SJSA1 (cell line): ENCODE measurements at regions not wholly inside any gene's neighbourhood (a gene's known extent, or its start where the extent isn't known, plus 50 kb on each side); places are given as distances from the start of the nearest gene placed in this dataset.

Experiments used
- DNase-seq, 2 experiments: peaks; one replicate each; pipeline ENCODE4 v3.0.0-alpha.2; 2015 to 2020; ENCODE audit warnings: low spot score in 2 of 2, low read depth in 1 of 2
- H3K27ac ChIP-seq: fragments of 250-450 bp; sonication (Bioruptor Pico); 2 replicates; pipeline ENCODE4 v1.5.1; 2020; ENCODE audit warnings: mild to moderate bottlenecking, moderate library complexity
- H3K27me3 ChIP-seq: fragments of 250-450 bp; sonication (Bioruptor Pico); replicated peaks from 2 replicates; pipeline ENCODE4 v1.5.1; 2020; ENCODE audit warnings: mild to moderate bottlenecking, moderate library complexity
- H3K36me3 ChIP-seq: fragments of 250-450 bp; sonication (Bioruptor Pico); 2 replicates; pipeline ENCODE4 v1.5.1; 2020; ENCODE audit warnings: mild to moderate bottlenecking
- H3K4me1 ChIP-seq: fragments of 250-450 bp; sonication (Bioruptor Pico); replicated peaks from 2 replicates; pipeline ENCODE4 v1.6.1; 2021; ENCODE audit warnings: mild to moderate bottlenecking
- H3K4me3 ChIP-seq: fragments of 250-450 bp; sonication (Bioruptor Pico); 2 replicates; pipeline ENCODE4 v1.5.1; 2020; ENCODE audit warnings: mild to moderate bottlenecking
- H3K9me3 ChIP-seq: fragments of 250-450 bp; sonication (Bioruptor Pico); replicated peaks from 2 replicates; pipeline ENCODE4 v1.5.1; 2020; ENCODE audit warnings: mild to moderate bottlenecking

DNA sequence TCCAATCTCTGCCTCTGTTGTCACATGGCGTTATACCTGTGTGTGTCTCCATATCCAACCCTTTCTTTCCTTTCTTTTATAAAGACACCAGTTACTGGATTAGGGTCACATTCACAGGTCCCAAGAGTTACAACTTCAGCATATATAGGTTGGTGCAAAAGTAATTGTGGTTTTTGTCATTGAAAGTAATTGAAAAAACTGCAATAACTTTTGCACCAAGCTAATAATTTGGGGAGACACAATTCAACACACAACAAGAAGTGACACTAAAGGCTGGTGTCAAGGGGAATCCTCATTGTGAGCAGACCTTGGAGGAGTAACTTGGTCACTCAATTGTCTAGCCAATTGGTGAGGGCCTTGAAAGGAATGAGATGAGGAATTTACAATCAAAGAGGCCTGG is 1366.1 kb downstream of the PCDH9 start:
- no peak for DNase-seq
- Histone ChIP-seq H3K27ac (no peak overlapping the region), H3K27me3 (no peaks in the 10 kb centered on the region), H3K4me1 (no peaks in the 10 kb centered on the region), H3K36me3 (no peaks in the 10 kb centered on the region), H3K9me3 (no peaks in the 10 kb centered on the region), H3K4me3 (no peak overlapping the region)

DNA sequence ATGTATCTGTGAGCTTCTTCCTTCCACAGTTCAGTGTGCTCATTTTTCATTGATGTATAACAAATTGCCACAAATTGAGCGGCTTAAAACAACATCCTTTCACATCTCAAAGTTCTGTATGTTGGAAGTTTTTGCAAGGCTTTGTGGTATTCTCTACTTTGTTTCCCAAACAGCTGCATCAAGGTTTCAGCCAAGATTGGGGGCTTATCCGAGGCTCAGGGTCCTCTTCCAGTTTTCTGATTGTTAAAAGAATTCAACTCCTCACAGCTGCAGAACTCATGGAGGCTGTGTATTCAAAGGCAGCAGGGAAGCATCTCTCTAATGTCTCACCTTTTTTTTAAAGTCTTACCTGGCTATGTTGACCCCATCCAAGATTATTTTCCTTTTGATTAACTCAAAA is 1369.8 kb downstream of the PCDH9 start:
- H3K27me3 ChIP-seq: no peaks in the 10 kb centered on the region
- no peaks in the 10 kb centered on the region for H3K36me3 ChIP-seq
- H3K4me3 ChIP-seq: no peak overlapping the region
- no peak for DNase-seq
- H3K27ac ChIP-seq: no peak overlapping the region
- no peaks in the 10 kb centered on the region for H3K4me1 ChIP-seq
- H3K9me3 ChIP-seq: no peaks in the 10 kb centered on the region

DNA sequence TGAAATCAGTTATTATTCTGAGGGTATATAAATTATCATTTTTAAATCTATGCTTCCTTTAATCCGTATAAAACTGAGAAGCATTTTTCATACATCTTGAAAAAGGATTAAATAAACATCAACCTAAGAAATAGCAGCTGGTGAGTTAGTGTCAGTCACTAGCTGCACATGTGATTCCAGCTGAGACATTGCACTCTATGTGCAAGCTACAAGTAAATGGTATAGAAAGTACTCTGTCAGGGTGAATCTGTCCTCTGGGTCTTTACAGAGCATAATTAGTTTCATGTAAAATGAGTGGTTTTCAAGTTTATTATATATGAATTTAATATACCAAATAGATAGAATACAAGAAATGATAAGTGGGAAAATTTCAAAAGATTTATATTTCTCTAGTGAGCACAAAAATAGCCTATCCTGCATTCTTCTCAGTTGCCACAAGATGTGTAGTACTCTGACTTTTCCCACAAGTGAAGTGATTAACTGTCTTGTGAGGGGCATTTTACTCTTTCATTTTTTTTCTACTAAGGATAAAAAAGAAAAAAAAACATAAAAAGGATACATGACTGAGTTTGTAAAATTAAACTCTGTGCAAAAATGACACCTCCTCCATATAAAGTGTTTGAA is 1372.1 kb downstream of the PCDH9 start:
- H3K27ac ChIP-seq: no peak overlapping the region
- H3K36me3 ChIP-seq: no peaks in the 10 kb centered on the region
- H3K9me3 ChIP-seq: no peaks in the 10 kb centered on the region
- H3K27me3 ChIP-seq: no peaks in the 10 kb centered on the region
- no peaks in the 10 kb centered on the region for H3K4me1 ChIP-seq
- DNase-seq: no peak
- no peak overlapping the region for H3K4me3 ChIP-seq

DNA sequence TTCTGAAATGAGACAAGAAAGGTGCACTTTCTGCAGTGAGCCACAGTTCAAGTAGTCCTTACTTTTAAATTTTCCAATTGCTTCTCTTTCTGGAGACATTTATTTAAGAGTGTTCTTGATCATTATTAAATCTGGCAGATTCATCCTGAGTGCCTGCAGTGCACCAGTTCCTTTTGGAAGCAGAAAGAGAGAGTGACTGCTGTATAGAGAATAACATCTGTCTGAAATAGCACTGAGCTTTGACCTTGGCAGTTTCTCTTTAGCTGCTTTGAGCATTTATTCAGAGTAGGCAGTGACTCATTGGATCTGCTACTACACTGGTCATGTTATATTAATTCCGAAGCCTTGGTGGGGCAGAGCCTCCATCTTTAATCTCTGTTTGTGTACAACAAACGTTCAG is 1373.7 kb downstream of the PCDH9 start:
- no peaks in the 10 kb centered on the region for H3K9me3 ChIP-seq
- H3K27ac ChIP-seq: no peak overlapping the region
- no peak overlapping the region for H3K4me3 ChIP-seq
- no peaks in the 10 kb centered on the region for H3K4me1 ChIP-seq
- no peaks in the 10 kb centered on the region for H3K27me3 ChIP-seq
- no peaks in the 10 kb centered on the region for H3K36me3 ChIP-seq
- DNase-seq: no peak

DNA sequence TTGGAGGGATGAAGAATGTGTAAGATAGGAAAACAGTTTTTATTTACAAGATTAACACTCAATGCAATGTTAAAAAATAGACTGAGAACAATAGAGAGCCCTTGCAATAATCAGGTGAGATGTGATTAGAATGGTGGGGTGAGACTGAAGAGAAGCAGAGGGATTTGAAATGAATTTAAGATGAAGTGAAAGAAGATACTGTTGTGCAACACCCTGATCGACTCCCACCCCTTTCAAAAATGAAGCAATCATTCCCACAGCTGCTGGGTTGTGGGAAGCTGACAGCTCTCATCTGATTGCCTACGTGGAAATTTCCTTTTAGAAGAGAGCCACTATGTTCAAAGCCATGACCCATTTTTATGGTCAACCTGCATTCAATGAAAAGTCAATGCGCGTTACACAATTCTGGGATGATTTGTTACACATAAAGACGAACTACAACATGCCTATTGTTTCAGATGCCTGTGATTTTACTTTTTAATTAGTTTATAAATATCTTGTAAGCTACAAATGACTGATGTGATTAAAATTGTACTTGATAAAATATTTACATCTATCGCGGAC is 1374.8 kb downstream of the PCDH9 start:
- H3K4me1 ChIP-seq: no peaks in the 10 kb centered on the region
- no peaks in the 10 kb centered on the region for H3K9me3 ChIP-seq
- H3K36me3 ChIP-seq: no peaks in the 10 kb centered on the region
- no peak overlapping the region for H3K4me3 ChIP-seq
- no peak for DNase-seq
- no peak overlapping the region for H3K27ac ChIP-seq
- no peaks in the 10 kb centered on the region for H3K27me3 ChIP-seq

DNA sequence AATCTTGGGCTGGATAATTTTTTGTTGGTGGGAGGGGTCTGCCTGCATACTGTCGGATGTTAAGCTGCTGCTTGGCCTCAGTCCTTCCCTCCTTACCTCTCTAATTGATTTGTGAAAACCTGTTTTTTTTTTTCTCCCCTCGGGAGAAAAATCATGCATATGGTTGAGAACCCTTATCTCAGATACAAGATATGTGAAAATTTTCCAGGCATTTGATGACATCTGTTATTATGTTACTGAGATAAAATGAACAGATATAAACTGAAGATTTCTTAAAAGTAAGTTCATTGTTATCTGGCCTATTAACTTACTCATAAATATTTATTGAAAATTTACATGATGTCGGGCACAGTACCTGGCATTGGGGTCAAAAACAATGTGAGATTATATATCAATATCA is 1375.7 kb downstream of the PCDH9 start:
- no peak overlapping the region for H3K27ac ChIP-seq
- no peak for DNase-seq
- no peak overlapping the region for H3K4me3 ChIP-seq
- H3K27me3 ChIP-seq: no peaks in the 10 kb centered on the region
- no peaks in the 10 kb centered on the region for H3K9me3 ChIP-seq
- no peaks in the 10 kb centered on the region for H3K36me3 ChIP-seq
- no peaks in the 10 kb centered on the region for H3K4me1 ChIP-seq

DNA sequence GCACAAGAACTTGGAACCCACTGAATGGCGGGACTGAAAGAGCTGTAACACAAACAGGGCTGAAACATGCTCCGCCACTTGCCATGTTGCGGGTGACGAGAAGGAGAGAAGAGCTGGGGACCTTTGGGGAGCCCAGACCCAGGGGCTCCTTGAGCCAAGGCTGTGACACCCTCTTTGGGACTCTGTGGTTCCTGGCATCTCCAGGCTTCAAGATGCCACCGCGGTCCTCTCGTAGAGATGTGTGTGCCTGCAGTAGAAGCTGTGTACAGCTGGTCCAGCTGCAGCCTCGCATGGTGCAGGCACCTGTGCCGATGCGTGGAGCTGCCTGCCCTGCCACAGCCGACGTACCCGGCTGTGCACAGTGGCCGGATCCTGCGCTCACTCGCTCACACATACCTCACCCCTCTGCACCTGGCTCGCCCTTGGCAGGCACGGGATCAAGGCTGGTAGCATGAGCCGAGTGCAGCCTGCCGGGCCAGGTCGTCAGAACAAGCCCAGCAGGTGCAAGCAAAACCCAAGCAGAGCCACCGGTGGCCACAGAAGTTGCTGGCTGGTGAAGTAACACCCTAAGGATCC is 1385.8 kb downstream of the PCDH9 start:
- DNase-seq: no peak
- H3K36me3 ChIP-seq: no peaks in the 10 kb centered on the region
- H3K27me3 ChIP-seq: no peaks in the 10 kb centered on the region
- no peak overlapping the region for H3K27ac ChIP-seq
- no peaks in the 10 kb centered on the region for H3K9me3 ChIP-seq
- no peaks in the 10 kb centered on the region for H3K4me1 ChIP-seq
- no peak overlapping the region for H3K4me3 ChIP-seq

DNA sequence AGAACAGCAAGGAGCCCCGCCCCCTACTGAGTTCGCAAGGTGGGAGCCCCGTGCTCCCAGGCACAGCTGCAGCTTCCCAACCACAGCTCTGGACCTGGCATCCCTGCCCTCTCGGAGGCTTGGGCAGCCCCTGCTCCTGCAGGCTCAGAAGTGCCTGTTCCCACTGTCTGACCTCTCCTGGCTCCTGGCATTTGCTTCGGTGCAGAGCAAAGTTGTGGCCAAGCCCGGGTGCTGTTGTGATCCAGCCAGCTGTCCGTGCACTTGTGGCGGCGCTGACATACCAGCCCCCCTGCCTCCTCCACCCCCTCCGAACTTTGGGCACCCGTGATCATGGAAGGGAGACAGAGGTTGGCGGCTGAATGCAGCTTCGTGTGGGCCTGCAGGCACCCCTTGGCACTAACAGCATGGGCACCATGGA is 1386.8 kb downstream of the PCDH9 start:
- Histone ChIP-seq H3K27me3 (no peaks in the 10 kb centered on the region), H3K4me1 (no peaks in the 10 kb centered on the region), H3K9me3 (no peaks in the 10 kb centered on the region), H3K4me3 (no peak overlapping the region), H3K27ac (no peak overlapping the region), H3K36me3 (no peaks in the 10 kb centered on the region)
- DNase-seq: no peak

DNA sequence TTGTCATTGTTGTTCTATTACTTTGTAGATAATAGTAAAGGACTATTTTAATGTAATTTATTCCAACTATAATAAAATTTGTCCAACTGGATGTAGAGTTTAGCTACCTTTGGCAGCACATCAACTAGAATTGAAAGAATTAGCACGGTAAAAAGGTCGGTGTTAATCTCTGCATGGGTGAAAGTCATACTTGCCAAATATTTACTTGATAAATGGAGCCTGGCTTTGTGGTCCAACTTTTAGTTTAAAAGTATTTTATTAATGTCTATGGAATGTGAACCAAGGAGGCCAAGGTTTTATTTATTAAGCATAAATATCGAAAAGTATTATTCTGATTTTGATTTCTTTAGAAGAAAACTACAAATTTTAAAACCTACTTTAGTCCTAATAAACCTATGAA is 1389.0 kb downstream of the PCDH9 start:
- Histone ChIP-seq H3K4me3 (no peak overlapping the region), H3K36me3 (no peaks in the 10 kb centered on the region), H3K4me1 (no peaks in the 10 kb centered on the region), H3K9me3 (no peaks in the 10 kb centered on the region), H3K27me3 (no peaks in the 10 kb centered on the region), H3K27ac (no peak overlapping the region)
- no peak for DNase-seq

DNA sequence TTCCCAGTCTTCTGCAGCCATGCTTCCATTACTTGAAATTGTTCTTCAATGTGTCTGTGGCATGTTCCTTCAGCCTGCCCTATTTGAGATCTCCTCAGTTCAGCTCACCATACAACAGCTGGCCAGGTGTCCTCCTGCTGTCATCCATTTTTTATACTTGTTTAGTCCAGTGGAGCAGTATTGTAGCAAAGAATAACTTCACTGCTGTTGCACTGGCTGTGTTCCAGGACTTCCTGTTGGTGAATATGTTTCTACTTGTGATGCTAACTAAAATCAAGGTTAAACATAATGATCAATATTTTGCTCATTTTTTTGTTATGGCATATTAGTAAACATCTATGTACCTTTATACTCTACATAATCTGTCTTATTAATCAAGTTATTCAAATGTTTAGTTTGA is 1394.1 kb downstream of the PCDH9 start:
- Histone ChIP-seq H3K4me1 (no peaks in the 10 kb centered on the region), H3K27me3 (no peaks in the 10 kb centered on the region), H3K9me3 (no peaks in the 10 kb centered on the region), H3K4me3 (no peak overlapping the region), H3K36me3 (no peaks in the 10 kb centered on the region), H3K27ac (no peak overlapping the region)
- DNase-seq: no peak

DNA sequence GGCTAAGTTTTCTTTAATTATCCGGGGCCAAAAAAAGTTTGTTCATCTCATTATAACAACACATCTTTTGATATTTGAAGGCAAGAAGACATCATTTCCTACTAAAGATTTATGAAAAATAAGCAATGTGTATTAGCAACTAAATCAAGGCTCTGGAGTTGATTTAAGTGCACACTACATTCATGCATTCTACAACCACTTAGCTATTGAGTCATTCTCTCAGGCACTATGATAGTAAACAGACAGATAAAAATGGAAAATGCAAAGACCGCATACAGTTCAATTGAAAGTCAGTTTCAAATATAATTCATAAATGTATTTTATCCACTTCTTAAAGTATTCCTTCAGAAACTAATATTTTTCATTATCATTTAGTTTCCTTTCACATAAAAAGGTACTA is 1395.2 kb downstream of the PCDH9 start:
- H3K27ac ChIP-seq: no peak overlapping the region
- H3K36me3 ChIP-seq: no peaks in the 10 kb centered on the region
- no peaks in the 10 kb centered on the region for H3K9me3 ChIP-seq
- H3K27me3 ChIP-seq: no peaks in the 10 kb centered on the region
- H3K4me1 ChIP-seq: no peaks in the 10 kb centered on the region
- DNase-seq: no peak
- no peak overlapping the region for H3K4me3 ChIP-seq

DNA sequence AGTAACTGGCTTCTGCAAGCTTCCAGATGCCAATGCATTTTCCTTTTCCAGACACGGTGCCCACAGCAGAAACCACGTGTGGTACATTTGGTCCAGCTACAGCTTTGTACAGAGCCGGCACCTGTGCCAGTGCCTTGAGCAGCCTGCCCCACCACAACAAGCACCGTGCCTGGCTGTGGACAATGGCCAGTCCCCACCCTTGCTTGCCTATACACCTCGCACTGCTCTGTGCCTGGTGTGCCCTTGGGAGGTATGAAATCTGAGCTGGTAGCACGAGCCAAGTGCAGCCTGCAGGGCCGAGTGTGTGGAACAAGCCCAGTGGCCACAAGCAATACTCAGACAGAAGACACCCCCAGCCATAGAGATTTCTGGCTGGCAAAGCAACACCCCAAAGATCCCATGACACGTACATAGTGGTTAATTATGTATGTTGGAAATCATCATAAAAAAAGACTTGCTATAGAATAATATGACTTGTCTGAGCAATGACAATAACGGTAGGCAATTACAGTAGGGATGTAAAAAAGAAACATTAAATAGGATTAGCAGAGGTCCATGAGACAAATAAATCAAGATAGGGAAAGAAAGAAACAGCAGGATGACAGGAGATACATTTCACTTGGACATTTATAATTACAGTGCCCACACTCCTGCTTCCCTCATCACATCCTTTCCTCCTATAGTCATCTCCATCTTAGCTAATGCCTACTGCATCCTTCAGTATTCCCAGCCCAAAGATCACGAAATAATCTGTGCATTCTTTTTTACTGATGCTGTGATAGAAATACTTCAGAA is 1399.5 kb downstream of the PCDH9 start:
- Histone ChIP-seq H3K4me1 (no peaks in the 10 kb centered on the region), H3K27me3 (no peaks in the 10 kb centered on the region), H3K27ac (no peak overlapping the region), H3K36me3 (no peaks in the 10 kb centered on the region), H3K4me3 (no peak overlapping the region), H3K9me3 (no peaks in the 10 kb centered on the region)
- DNase-seq: no peak

DNA sequence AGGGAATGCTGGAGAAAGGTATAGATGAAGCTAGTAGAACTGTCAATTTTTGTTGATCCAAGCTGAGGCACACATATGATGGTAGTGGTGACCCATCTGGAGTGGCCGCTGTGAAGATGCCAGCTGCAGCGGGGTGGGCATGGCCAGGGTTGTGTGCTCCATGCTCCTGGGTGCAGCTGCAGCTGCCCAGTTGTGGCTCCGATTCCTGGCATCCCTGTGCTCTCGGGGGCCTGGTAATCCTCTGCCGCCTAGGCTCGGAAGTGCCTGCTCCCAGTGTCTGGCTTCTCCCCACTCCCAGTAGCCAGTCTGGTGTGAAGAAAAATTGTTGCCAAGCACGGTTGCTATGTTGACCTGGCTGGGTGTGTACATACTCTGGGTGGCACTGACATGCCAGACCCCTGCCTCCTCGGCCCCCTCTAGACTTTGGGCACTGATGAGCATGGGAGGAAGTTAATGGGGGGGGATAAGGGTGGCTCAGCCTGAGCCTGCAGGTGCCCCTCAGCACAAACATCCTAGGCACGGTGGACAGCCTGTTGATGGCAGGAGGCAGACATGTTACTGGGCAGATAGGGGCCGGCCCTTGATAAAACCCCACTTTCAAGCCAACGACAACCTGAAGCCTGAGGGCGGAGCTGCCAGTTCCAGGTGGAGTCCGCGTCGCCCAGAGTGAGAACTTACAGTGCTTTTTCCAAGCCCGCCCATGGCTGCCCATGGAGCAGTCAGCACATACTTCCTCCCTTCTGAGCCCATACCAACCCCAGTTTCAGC is 1400.7 kb downstream of the PCDH9 start:
- no peaks in the 10 kb centered on the region for H3K4me1 ChIP-seq
- H3K27ac ChIP-seq: no peak overlapping the region
- no peak for DNase-seq
- H3K4me3 ChIP-seq: no peak overlapping the region
- H3K9me3 ChIP-seq: no peaks in the 10 kb centered on the region
- H3K36me3 ChIP-seq: no peaks in the 10 kb centered on the region
- no peaks in the 10 kb centered on the region for H3K27me3 ChIP-seq

DNA sequence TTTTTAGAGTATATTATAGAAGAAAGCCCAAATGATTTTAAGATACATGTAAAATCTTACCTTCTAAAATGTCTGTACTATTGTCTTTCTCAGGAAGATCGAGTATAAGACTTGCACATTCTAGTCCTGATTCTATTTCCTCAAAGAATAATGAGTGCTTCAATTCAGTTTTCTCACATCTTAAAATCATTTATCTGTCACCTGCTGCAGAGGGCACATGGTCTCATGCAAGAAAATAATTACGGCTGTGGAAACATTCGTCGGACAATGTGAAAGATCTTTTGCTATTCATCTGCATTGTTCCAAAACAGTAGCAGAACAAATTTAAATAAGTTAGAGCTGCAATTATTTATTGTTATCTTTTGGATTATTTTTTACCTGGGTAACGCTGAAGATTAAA is 1403.5 kb downstream of the PCDH9 start:
- Histone ChIP-seq H3K4me1 (no peaks in the 10 kb centered on the region), H3K9me3 (no peaks in the 10 kb centered on the region), H3K4me3 (no peak overlapping the region), H3K36me3 (no peaks in the 10 kb centered on the region), H3K27me3 (no peaks in the 10 kb centered on the region), H3K27ac (no peak overlapping the region)
- no peak for DNase-seq
